GM20000 (cell line): ENCODE measurements at regions not wholly inside any gene's neighbourhood (a gene's known extent, or its start where the extent isn't known, plus 50 kb on each side); places are given as distances from the start of the nearest gene placed in this dataset.

ENCODE experiments used
- DNase-seq: peaks from one replicate; pipeline ENCODE4 v3.0.0; 2012; ENCODE audit warnings: low spot score
- CTCF ChIP-seq: IDR thresholded peaks from 2 replicates; pipeline ENCODE4 v1.5.1; 2012; ENCODE audit warnings: mild to moderate bottlenecking, control low read depth; ENCODE audit errors: extremely low read depth, missing control alignments

- no peak for DNase-seq
These were observed 912.3 kb upstream of the SEMA6A start for GRCh38 chr5:117486879-117487391.

GRCh38 chr5:117486261-117486660 lies 911.6 kb upstream of the SEMA6A start:
- no peak for DNase-seq

More at GRCh38 chr5:117486879-117487391, 912.3 kb upstream of the SEMA6A start:
- no peak for TF ChIP-seq CTCF

GRCh38 chr5:117475919-117476318 lies 901.3 kb upstream of the SEMA6A start:
- TF ChIP-seq CTCF: no peak
- DNase-seq: no peak

More at GRCh38 chr5:117486261-117486660, 911.6 kb upstream of the SEMA6A start:
- no peak for TF ChIP-seq CTCF

GRCh38 chr5:117473165-117473564 lies 898.5 kb upstream of the SEMA6A start:
- TF ChIP-seq CTCF: no peak
- DNase-seq: no peak

DNA sequence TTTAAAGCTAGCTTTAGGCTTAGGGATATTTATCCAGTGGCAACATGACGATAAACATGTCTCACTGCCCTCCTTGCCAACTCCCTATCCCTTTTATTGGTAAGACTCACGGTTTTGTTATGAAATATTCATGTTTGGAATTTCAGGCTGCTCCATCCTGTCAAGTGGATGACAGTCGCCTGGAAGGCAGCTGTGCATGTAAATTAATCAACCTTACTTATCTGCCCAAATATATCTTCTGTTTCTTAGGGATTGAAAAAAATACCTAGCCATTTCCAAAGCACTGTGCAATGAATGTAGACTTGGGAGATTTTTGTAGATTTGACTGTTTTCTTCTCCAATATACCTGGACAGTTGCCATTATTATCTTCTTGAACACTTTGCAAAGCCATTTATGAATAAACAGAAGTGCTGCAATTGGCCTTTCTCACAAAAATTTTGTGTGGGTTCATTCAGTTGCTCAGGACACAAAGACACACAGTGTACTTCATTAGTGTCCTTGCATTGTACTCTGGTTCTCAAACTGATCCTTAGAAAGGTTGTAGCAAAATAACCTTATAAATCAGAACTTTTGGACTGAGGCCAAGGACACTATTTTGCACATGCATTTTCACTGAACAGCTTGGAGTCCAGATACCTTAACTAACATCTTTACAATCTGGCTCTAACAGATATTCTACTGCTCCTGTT lies 889.4 kb upstream of the SEMA6A start:
- no peak for DNase-seq
- TF ChIP-seq CTCF: no peak

GRCh38 chr5:117461966-117462365 lies 887.3 kb upstream of the SEMA6A start:
- TF ChIP-seq CTCF: no peak

GRCh38 chr5:117461403-117461802 lies 886.8 kb upstream of the SEMA6A start:
- no peak for DNase-seq
- no peak for TF ChIP-seq CTCF

More at GRCh38 chr5:117461966-117462365, 887.3 kb upstream of the SEMA6A start:
- DNase-seq: no peak
